GM12872 (cell line): ENCODE measurements at regions not wholly inside any gene's neighbourhood (a gene's known extent, or its start where the extent isn't known, plus 50 kb on each side); places are given as distances from the start of the nearest gene placed in this dataset.

Experiments used
- CTCF ChIP-seq: IDR thresholded peaks from 3 replicates; pipeline ENCODE4 v1.5.1; 2011; ENCODE audit warnings: low read depth, mild to moderate bottlenecking, low read length, moderate library complexity; ENCODE audit not compliant: insufficient read depth

DNA sequence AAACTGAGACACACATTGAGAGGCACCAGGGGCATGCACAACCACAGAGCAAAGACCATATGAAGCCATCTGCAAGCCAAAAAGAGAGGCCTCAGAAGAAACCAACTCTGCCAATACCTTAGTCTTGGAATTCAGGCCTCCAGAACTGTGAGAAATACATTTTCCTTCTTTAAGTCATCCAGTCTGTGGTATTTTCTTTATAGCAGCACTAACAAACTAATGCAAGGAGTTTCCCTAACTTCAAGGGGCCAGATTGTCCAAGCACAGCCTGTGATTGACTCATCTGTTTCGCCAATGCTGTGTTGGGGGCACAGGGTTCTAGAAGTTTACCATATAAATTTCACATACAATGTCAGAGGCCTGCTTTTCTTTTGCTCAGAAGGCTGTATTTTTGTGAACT lies 364.6 kb downstream of the GJA1 start:
- TF ChIP-seq CTCF, result no peak

- no peak for TF ChIP-seq CTCF
These were observed 370.7 kb downstream of the GJA1 start for GRCh38 chr6:121806116-121806515.

DNA sequence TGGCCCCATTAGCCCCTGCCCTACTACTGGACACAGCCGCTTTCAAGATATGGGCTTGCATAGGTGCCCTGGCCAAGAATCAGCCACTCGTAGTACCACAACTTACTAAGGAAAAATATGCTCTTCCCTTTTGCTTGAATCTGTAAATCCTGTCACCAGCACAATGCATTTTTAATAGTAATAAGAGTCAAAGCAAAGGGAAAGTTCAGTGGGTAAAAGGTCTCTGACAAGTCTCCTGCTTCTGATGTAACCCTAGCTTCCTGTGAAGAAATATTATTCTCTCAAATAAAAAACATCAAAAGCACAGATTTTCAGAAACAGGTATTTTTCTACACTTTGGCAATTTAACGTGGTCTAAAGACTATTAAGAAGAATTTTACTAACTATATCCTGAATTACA lies 373.8 kb downstream of the GJA1 start:
- no peak for TF ChIP-seq CTCF

DNA sequence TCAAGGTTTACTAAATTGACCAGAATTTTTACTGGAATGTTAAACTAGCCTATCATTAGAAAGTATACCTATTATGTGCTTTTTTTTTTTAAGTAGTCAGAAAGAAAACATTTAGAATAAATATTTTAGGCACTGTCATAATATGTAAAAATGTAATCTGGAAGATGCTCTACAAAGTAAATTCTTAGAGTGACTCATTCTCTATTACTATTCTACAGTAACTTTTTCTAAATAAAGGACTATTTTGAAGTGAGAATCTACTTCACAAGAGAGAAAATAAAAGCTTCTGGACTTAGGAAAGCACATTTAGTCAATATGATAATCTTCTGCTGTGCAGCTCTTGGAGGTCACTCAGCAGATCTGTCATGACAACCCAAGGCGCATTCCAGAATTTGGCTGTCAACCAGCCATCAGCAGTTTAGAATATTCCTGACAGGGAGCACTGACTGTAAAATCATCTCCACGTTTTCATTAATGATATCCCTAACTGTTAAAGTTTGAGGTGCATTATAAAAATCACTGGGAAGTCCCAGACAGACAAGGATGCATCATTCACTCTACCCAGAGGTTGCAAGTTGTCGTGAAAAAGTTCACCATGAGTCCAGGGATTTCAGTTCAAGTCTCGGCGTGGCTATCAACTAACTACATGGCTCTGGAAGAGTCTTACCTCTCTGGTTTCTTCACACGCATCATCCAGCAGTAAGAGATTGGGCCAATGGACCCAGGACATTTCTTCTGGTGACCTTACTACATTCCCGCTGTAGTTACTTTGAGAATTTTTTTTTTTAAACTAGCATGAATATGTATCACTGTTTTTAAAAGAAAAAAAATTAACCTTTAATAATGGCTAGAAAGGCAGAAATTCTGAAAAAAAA lies 374.9 kb downstream of the GJA1 start:
- TF ChIP-seq CTCF, result no peak

DNA sequence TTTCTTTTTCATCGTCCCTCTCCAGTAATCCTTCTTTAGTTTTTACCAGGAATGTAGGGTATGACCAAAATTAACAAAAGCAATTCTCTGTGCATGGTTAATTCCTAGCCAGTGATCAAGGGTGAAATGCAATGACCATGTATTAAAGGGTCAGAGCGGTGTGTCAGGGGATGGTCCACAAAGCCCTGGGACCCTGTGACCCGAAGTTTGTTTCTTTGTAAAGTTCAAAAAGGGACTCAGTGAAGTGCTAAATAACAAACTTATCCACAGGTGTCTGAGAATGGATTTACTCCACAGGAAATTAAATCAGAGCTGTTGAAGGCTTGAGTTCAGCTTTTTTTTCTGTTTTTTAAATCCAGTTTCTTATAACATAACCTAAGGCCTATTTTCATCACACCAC lies 375.7 kb downstream of the GJA1 start:
- TF ChIP-seq CTCF, result no peak

DNA sequence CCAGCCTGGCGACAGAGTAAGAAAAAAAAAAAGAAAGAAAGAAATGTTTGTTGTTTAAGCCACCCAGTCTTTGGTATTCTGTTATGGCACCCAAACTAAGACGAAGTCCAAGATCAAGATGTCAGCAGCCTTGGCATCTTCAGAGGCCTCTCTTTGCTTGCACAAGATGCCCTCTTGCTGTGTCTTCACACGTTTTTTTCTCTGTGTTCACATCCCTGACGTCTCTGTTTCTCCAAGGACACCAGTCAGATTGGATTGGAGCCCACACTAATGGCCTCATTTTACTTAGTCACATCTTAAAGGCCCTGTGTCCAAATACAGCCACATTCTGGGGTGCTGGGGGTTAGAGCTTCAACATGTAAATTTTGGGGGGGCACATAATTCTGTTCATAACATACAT lies 380.9 kb downstream of the GJA1 start:
- no peak for TF ChIP-seq CTCF

DNA sequence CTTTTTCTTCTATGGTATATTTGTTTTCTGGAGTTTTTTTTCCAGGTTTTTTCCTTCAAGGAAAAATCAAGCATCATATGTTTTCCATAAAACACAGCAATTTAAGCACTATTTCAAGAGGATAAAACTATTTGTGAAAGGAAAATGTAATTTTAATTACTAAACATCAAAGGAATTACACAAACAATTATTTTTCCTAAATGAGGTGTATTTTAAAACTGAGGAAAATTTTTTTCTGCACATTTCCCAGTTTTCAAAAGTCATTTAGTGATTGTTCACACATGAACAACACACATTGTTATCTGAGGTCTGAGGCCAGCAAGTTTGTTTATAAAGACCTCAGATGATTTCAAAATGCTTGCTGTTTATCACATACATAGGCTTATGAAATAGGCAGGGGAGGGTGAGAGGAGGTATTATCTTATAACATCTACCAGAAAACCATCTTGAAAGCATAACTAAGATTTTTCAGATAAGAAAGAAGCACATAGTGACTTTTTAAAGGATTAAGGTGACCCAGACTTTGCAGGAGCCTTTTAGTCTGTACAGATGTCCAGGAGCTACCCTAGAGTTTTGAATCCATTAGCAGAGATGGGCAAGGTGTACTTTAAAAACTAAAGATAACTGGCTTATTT lies 381.6 kb downstream of the GJA1 start:
- TF ChIP-seq CTCF, result no peak
